ENCODE measurements at regions not wholly inside any gene's neighbourhood (a gene's known extent, or its start where the extent isn't known, plus 50 kb on each side); places are given as distances from the start of the nearest gene placed in this dataset.

DNA sequence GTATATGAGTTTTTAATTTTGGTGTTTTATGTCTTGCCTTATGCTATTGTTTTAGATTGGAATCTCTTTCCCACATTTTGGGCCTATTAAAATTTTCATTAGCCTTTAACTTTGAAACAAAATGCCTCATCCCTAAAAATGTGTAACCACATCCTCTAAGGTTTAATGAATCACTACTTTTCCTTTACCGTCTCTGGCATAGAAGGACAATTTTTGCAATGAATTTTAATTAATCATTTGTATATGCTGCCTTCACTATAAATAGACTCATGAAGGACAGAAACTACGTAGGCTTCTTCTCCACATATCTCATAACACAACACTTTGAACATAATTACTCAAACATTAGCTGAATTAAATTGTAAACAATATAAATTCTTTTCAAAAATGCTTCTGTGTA, 421.5 kb downstream of the NLGN4X start:
- H3K27ac ChIP-seq (ENCODE audit: low read length): no peak overlapping the region
- no peaks in the 10 kb centered on the region for H4K20me1 ChIP-seq (ENCODE audit: insufficient read depth, low read length)
- H2AFZ ChIP-seq (ENCODE audit: low read depth, low read length): no peak overlapping the region
- no peaks in the 10 kb centered on the region for H3K4me1 ChIP-seq (ENCODE audit: low read length)
- H3K4me2 ChIP-seq (ENCODE audit: low read length): no peak overlapping the region
- H3K27me3 ChIP-seq (ENCODE audit: low read depth, low read length): no peaks in the 10 kb centered on the region
- H3K79me2 ChIP-seq (ENCODE audit: low read length): no peaks in the 10 kb centered on the region
- H3K4me3 ChIP-seq (ENCODE audit: low read length): no peak overlapping the region
- no peak for TF ChIP-seq EZH2phosphoT487 (IDR thresholded peaks at IDR 0.05; ENCODE audit: low read depth)
- TF ChIP-seq, protein P1, sequence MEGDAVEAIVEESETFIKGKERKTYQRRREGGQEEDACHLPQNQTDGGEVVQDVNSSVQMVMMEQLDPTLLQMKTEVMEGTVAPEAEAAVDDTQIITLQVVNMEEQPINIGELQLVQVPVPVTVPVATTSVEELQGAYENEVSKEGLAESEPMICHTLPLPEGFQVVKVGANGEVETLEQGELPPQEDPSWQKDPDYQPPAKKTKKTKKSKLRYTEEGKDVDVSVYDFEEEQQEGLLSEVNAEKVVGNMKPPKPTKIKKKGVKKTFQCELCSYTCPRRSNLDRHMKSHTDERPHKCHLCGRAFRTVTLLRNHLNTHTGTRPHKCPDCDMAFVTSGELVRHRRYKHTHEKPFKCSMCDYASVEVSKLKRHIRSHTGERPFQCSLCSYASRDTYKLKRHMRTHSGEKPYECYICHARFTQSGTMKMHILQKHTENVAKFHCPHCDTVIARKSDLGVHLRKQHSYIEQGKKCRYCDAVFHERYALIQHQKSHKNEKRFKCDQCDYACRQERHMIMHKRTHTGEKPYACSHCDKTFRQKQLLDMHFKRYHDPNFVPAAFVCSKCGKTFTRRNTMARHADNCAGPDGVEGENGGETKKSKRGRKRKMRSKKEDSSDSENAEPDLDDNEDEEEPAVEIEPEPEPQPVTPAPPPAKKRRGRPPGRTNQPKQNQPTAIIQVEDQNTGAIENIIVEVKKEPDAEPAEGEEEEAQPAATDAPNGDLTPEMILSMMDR (IDR thresholded peaks at IDR 0.05; ENCODE audit: low read depth, low read length): no peak
- H3K36me3 ChIP-seq (replicated peaks; ENCODE audit: low read depth, low read length): no peaks in the 10 kb centered on the region
- H3K9ac ChIP-seq (ENCODE audit: low read length): no peak overlapping the region
- no peaks in the 10 kb centered on the region for H3K9me3 ChIP-seq (ENCODE audit: insufficient read depth, low read length)

DNA sequence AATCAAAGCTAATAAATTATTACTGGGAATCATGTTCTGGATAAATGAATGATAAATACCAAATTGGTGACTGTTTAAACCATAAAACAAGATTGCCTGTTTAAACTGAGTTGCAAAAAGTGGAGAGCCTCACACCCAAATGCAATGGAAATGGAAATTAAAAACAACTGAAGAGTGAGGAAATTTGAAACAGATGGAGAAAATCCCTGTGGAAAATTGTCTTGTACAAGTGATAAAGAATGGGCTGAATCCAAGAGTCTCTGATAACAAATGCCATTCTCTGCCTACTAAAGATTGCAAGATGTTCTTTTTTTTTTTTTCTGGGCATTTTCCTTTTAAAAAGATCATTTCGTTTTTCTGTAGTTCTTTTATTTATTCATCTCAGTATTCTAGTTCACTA, 426.3 kb downstream of the NLGN4X start:
- Histone ChIP-seq H4K20me1 (ENCODE audit: insufficient read depth, low read length) (no peaks in the 10 kb centered on the region), H2AFZ (ENCODE audit: low read depth, low read length) (no peak overlapping the region), H3K79me2 (ENCODE audit: low read length) (no peaks in the 10 kb centered on the region), H3K4me3 (ENCODE audit: low read length) (no peak overlapping the region), H3K4me1 (ENCODE audit: low read length) (no peaks in the 10 kb centered on the region), H3K27me3 (ENCODE audit: low read depth, low read length) (no peaks in the 10 kb centered on the region), H3K4me2 (ENCODE audit: low read length) (no peak overlapping the region), H3K36me3 (replicated peaks; ENCODE audit: low read depth, low read length) (no peaks in the 10 kb centered on the region), H3K9ac (ENCODE audit: low read length) (no peak overlapping the region), H3K9me3 (ENCODE audit: insufficient read depth, low read length) (no peaks in the 10 kb centered on the region), H3K27ac (ENCODE audit: low read length) (no peak overlapping the region)
- TF ChIP-seq, protein P1 (IDR thresholded peaks at IDR 0.05; ENCODE audit: low read depth, low read length): no peak
- no peak for TF ChIP-seq EZH2phosphoT487 (IDR thresholded peaks at IDR 0.05; ENCODE audit: low read depth)

DNA sequence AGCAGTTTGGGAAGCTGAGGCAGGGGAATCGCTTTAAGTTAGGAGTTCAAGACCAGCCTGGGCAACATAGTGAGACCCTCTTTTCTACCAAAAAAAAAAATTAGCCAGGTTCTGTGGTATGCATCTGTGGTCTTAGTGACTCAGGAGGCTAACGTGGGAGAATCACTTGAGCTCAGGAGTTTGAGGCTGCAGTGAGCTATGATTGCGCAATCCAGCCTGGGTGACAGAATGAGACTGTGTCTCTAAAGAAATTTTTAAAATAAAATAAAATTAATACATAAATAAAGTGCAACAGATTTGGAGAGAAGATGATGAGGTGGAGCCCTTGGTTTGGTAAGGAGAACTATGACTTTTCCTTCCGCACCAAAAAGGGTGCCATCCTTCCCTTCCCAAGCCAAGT, 436.9 kb downstream of the NLGN4X start:
- no peaks in the 10 kb centered on the region for H4K20me1 ChIP-seq (ENCODE audit: insufficient read depth, low read length)
- H3K36me3 ChIP-seq (replicated peaks; ENCODE audit: low read depth, low read length): no peaks in the 10 kb centered on the region
- no peak overlapping the region for H3K4me2 ChIP-seq (ENCODE audit: low read length)
- no peak overlapping the region for H3K9ac ChIP-seq (ENCODE audit: low read length)
- no peaks in the 10 kb centered on the region for H3K79me2 ChIP-seq (ENCODE audit: low read length)
- H3K27me3 ChIP-seq (ENCODE audit: low read depth, low read length): no peaks in the 10 kb centered on the region
- no peak overlapping the region for H3K4me3 ChIP-seq (ENCODE audit: low read length)
- no peak overlapping the region for H2AFZ ChIP-seq (ENCODE audit: low read depth, low read length)
- no peak for TF ChIP-seq EZH2phosphoT487 (IDR thresholded peaks at IDR 0.05; ENCODE audit: low read depth)
- TF ChIP-seq, protein P1 (IDR thresholded peaks at IDR 0.05; ENCODE audit: low read depth, low read length): no peak
- no peak overlapping the region for H3K27ac ChIP-seq (ENCODE audit: low read length)
- no peaks in the 10 kb centered on the region for H3K4me1 ChIP-seq (ENCODE audit: low read length)
- H3K9me3 ChIP-seq (ENCODE audit: insufficient read depth, low read length): no peaks in the 10 kb centered on the region

DNA sequence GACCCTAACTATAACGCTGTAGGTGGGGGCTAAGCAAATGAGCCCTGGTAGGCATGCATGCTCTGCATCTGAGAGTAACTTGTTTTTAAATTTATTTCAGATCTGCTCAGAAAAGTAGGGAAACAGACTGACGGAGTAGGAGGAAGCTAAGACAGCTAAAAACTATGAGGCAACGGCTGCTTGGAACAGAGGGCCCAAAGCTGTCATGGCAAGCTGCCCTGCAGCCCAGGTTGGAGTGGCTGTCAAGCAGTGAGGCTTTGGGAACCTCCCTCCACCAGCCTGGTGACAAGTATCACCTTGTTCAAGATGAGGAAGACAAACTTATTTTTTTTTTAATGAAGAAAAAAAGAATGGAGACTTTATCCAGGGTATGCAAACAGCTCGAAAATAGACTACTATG, 439.8 kb downstream of the NLGN4X start:
- Histone ChIP-seq H3K27ac (ENCODE audit: low read length) (no peak overlapping the region), H3K4me2 (ENCODE audit: low read length) (no peak overlapping the region), H3K9ac (ENCODE audit: low read length) (no peak overlapping the region), H3K4me1 (ENCODE audit: low read length) (no peaks in the 10 kb centered on the region), H3K9me3 (ENCODE audit: insufficient read depth, low read length) (no peaks in the 10 kb centered on the region), H3K36me3 (replicated peaks; ENCODE audit: low read depth, low read length) (no peaks in the 10 kb centered on the region), H4K20me1 (ENCODE audit: insufficient read depth, low read length) (no peaks in the 10 kb centered on the region), H2AFZ (ENCODE audit: low read depth, low read length) (no peak overlapping the region), H3K79me2 (ENCODE audit: low read length) (no peaks in the 10 kb centered on the region), H3K27me3 (ENCODE audit: low read depth, low read length) (no peaks in the 10 kb centered on the region), H3K4me3 (ENCODE audit: low read length) (no peak overlapping the region)
- TF ChIP-seq EZH2phosphoT487 (IDR thresholded peaks at IDR 0.05; ENCODE audit: low read depth): no peak
- TF ChIP-seq, protein P1 (IDR thresholded peaks at IDR 0.05; ENCODE audit: low read depth, low read length): no peak

Measured in OCI-LY3 (cell line).